ENCODE measurements at regions not wholly inside any gene's neighbourhood (a gene's known extent, or its start where the extent isn't known, plus 50 kb on each side); places are given as distances from the start of the nearest gene placed in this dataset.

- no peak for DNase-seq
Measured at GRCh38 chr3:28906561-28907310, 374.1 kb upstream of the RBMS3 start.

GRCh38 chr3:28907616-28908015 is 373.3 kb upstream of the RBMS3 start:
- DNase-seq, result no peak

- no peak for DNase-seq
Measured at GRCh38 chr3:28912120-28912885, 368.6 kb upstream of the RBMS3 start.

- DNase-seq, result no peak
Measured at GRCh38 chr3:28915741-28916500, 364.9 kb upstream of the RBMS3 start.

- DNase-seq, result peak; percentile 65
Measured at GRCh38 chr3:28916713-28917499, 364.0 kb upstream of the RBMS3 start.

- no peak for DNase-seq
Measured at GRCh38 chr3:28917895-28918475, 362.9 kb upstream of the RBMS3 start.

GRCh38 chr3:28922376-28922775 is 358.5 kb upstream of the RBMS3 start:
- no peak for DNase-seq

GRCh38 chr3:28923994-28924393 is 356.9 kb upstream of the RBMS3 start:
- DNase-seq, result no peak

GRCh38 chr3:28924744-28925360 is 356.0 kb upstream of the RBMS3 start:
- no peak for DNase-seq

GRCh38 chr3:28933337-28933736 is 347.5 kb upstream of the RBMS3 start:
- DNase-seq, result no peak

- DNase-seq, result no peak
Measured at GRCh38 chr3:28934126-28934813, 346.6 kb upstream of the RBMS3 start.

GRCh38 chr3:28935146-28935545 is 345.7 kb upstream of the RBMS3 start:
- no peak for DNase-seq

- no peak for DNase-seq
Measured at GRCh38 chr3:28936154-28936553, 344.7 kb upstream of the RBMS3 start.

GRCh38 chr3:28940530-28940929 is 340.3 kb upstream of the RBMS3 start:
- peak; percentile 8 for DNase-seq

GRCh38 chr3:28940994-28941393 is 339.9 kb upstream of the RBMS3 start:
- no peak for DNase-seq

- no peak for DNase-seq
Measured at GRCh38 chr3:28947061-28947460, 333.8 kb upstream of the RBMS3 start.

GRCh38 chr3:28947751-28948150 is 333.1 kb upstream of the RBMS3 start:
- DNase-seq, result no peak

GRCh38 chr3:28948685-28949084 is 332.2 kb upstream of the RBMS3 start:
- DNase-seq, result no peak

GRCh38 chr3:28949580-28949979 is 331.3 kb upstream of the RBMS3 start:
- DNase-seq, result peak; percentile 10

GRCh38 chr3:28950614-28951013 is 330.3 kb upstream of the RBMS3 start:
- no peak for DNase-seq
